ENCODE measurements at regions not wholly inside any gene's neighbourhood (a gene's known extent, or its start where the extent isn't known, plus 50 kb on each side); places are given as distances from the start of the nearest gene placed in this dataset.

- no peak for TF ChIP-seq POLR2AphosphoS5 (IDR thresholded peaks at IDR 0.05)
- no peak for TF ChIP-seq POLR2A (IDR thresholded peaks at IDR 0.05)
- no peak for TF ChIP-seq CTCF (IDR thresholded peaks at IDR 0.05)
Observed at GRCh38 chr3:127476936-127477335, 113.6 kb downstream of the TPRA1 start.
